GM12878 (cell line): ENCODE measurements at regions not wholly inside any gene's neighbourhood (a gene's known extent, or its start where the extent isn't known, plus 50 kb on each side); places are given as distances from the start of the nearest gene placed in this dataset.

Experiments used
- CTCF ChIP-seq, 3 experiments: IDR thresholded peaks in 2 of 3; conservative IDR thresholded peaks in 1 of 3; 2 replicates each; pipeline ENCODE4 v1.5.1; 2011; ENCODE audit warnings: low read depth in 3 of 3, low read length in 3 of 3, mild to moderate bottlenecking in 3 of 3, control low read depth in 2 of 3, moderate library complexity in 2 of 3, inconsistent platforms in 1 of 3, mixed read lengths in 1 of 3; ENCODE audit not compliant: control insufficient read depth in 2 of 3, insufficient read depth in 1 of 3; ENCODE audit errors: extremely low read depth in 1 of 3
- GABPA ChIP-seq: IDR thresholded peaks from 2 replicates; pipeline ENCODE4 v1.6.1; 2014; ENCODE audit warnings: antibody characterized with exemption, low read depth, mild to moderate bottlenecking, inconsistent platforms
- HDGF ChIP-seq: fragments of 450-650 bp; IDR thresholded peaks from 2 replicates; pipeline ENCODE4 v1.6.1; 2016; ENCODE audit warnings: antibody characterized with exemption
- REST ChIP-seq: IDR thresholded peaks from 2 replicates; pipeline ENCODE4 v1.6.1; 2012; ENCODE audit warnings: mild to moderate bottlenecking, low read depth, low read length
- SUPT20H ChIP-seq: IDR thresholded peaks from 2 replicates; pipeline ENCODE4 v1.6.1; 2011; ENCODE audit warnings: low read depth, mild to moderate bottlenecking, low read length, moderate library complexity, borderline replicate concordance; ENCODE audit not compliant: control insufficient read depth

DNA sequence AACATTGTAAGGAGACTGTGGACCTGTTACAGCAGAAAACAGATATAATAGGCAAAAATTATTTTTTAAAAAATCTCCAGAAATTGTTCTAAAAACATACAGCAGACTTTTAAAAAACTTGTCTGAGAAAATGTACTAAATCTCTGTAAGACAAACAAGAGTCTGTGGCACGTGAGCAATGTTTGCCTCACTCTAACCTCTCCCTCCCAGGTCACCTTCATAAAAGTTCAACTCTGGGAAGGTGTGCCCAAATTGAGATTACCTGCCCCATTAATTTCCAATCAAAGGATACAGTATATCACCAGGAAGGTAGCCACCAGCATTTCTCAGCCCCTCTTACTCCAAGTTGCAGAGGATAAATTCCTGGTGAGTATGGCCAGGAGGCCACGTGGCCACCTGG lies 992.7 kb downstream of the TMEM182 start:
- TF ChIP-seq CTCF (IDR thresholded peaks at IDR 0.05 in 2 of 3, conservative IDR thresholded peaks at IDR 0.05 in 1 of 3; ENCODE audit: control insufficient read depth in 2 of 3, extremely low read depth in 1 of 3, insufficient read depth in 1 of 3, low read depth in 3 of 3, low read length in 3 of 3) (no peak), GABPA (no peak), SUPT20H (no peak), REST (no peak), HDGF (no peak)
